ENCODE measurements at regions not wholly inside any gene's neighbourhood (a gene's known extent, or its start where the extent isn't known, plus 50 kb on each side); places are given as distances from the start of the nearest gene placed in this dataset.

- no peaks in the 10 kb centered on the region for H3K27me3 ChIP-seq (ENCODE audit: insufficient read depth, low read depth, severe bottlenecking)
- H3K36me3 ChIP-seq: no peaks in the 10 kb centered on the region
- no peak overlapping the region for H3K27ac ChIP-seq
- no peaks in the 10 kb centered on the region for H3K9me3 ChIP-seq (ENCODE audit: severe bottlenecking)
- no peak overlapping the region for H3K4me3 ChIP-seq (ENCODE audit: low read depth, low read length)
- no peak for DNase-seq
- no peak for TF ChIP-seq CTCF (IDR thresholded peaks at IDR 0.05; ENCODE audit: low read depth, low read length)
Observed at GRCh38 chr16:60123392-60124023, 1389.4 kb upstream of the GOT2 start.

- Histone ChIP-seq H3K27me3 (ENCODE audit: insufficient read depth, low read depth, severe bottlenecking) (no peaks in the 10 kb centered on the region), H3K4me3 (ENCODE audit: low read depth, low read length) (no peak overlapping the region), H3K9me3 (ENCODE audit: severe bottlenecking) (no peaks in the 10 kb centered on the region), H3K36me3 (no peaks in the 10 kb centered on the region), H3K27ac (no peak overlapping the region)
- TF ChIP-seq CTCF (IDR thresholded peaks at IDR 0.05; ENCODE audit: low read depth, low read length): no peak
- no peak for DNase-seq
Observed at GRCh38 chr16:60120586-60120985, 1386.5 kb upstream of the GOT2 start.

GRCh38 chr16:60110531-60110930 is 1376.4 kb upstream of the GOT2 start:
- Histone ChIP-seq H3K36me3 (no peaks in the 10 kb centered on the region), H3K27ac (no peak overlapping the region), H3K27me3 (ENCODE audit: insufficient read depth, low read depth, severe bottlenecking) (no peaks in the 10 kb centered on the region), H3K9me3 (ENCODE audit: severe bottlenecking) (no peaks in the 10 kb centered on the region), H3K4me3 (ENCODE audit: low read depth, low read length) (no peak overlapping the region)
- no peak for DNase-seq
- TF ChIP-seq CTCF (IDR thresholded peaks at IDR 0.05; ENCODE audit: low read depth, low read length): no peak

GRCh38 chr16:60107871-60108270 is 1373.8 kb upstream of the GOT2 start:
- DNase-seq: no peak
- no peaks in the 10 kb centered on the region for H3K9me3 ChIP-seq (ENCODE audit: severe bottlenecking)
- H3K27me3 ChIP-seq (ENCODE audit: insufficient read depth, low read depth, severe bottlenecking): no peaks in the 10 kb centered on the region
- H3K27ac ChIP-seq: no peak overlapping the region
- no peak for TF ChIP-seq CTCF (IDR thresholded peaks at IDR 0.05; ENCODE audit: low read depth, low read length)
- no peak overlapping the region for H3K4me3 ChIP-seq (ENCODE audit: low read depth, low read length)
- H3K36me3 ChIP-seq: no peaks in the 10 kb centered on the region

GRCh38 chr16:60107437-60107836 is 1373.3 kb upstream of the GOT2 start:
- Histone ChIP-seq H3K27me3 (ENCODE audit: insufficient read depth, low read depth, severe bottlenecking) (no peaks in the 10 kb centered on the region), H3K36me3 (no peaks in the 10 kb centered on the region), H3K9me3 (ENCODE audit: severe bottlenecking) (no peaks in the 10 kb centered on the region), H3K27ac (no peak overlapping the region), H3K4me3 (ENCODE audit: low read depth, low read length) (no peak overlapping the region)
- DNase-seq: no peak
- TF ChIP-seq CTCF (IDR thresholded peaks at IDR 0.05; ENCODE audit: low read depth, low read length): no peak

GRCh38 chr16:60100371-60100770 is 1366.3 kb upstream of the GOT2 start:
- no peaks in the 10 kb centered on the region for H3K9me3 ChIP-seq (ENCODE audit: severe bottlenecking)
- no peaks in the 10 kb centered on the region for H3K36me3 ChIP-seq
- no peak for TF ChIP-seq CTCF (IDR thresholded peaks at IDR 0.05; ENCODE audit: low read depth, low read length)
- no peaks in the 10 kb centered on the region for H3K27me3 ChIP-seq (ENCODE audit: insufficient read depth, low read depth, severe bottlenecking)
- no peak for DNase-seq
- no peak overlapping the region for H3K27ac ChIP-seq
- H3K4me3 ChIP-seq (ENCODE audit: low read depth, low read length): no peak overlapping the region

All from WERI-Rb-1 (cell line).